Right forelimb (tissue), 1 donor: ENCODE measurements at regions not wholly inside any gene's neighbourhood (a gene's known extent, or its start where the extent isn't known, plus 50 kb on each side); places are given as distances from the start of the nearest gene placed in this dataset.

ENCODE experiments used
- DNase-seq: peaks from one replicate; pipeline ENCODE4 v3.0.0-alpha.2; 2018

DNA sequence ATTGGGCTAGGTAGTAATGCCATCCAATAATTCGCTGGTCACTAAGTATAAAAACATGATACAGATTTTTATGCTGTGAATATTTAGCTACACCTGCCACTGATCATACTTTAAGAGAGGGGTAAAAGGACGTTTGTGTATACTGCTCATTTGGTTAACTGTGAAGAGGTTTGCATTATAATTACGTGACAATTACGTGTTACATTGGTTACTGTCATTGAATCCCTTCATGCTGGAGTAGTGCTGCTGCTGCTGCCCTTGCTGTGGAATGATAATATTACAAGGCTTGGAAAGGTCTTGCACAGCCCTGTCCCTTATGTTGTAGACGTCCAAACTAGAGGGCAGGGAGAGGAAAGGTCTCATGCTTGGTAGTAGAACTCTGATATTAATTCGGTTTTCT is 312.2 kb upstream of the ATP2B1 start:
- no peak for DNase-seq

DNA sequence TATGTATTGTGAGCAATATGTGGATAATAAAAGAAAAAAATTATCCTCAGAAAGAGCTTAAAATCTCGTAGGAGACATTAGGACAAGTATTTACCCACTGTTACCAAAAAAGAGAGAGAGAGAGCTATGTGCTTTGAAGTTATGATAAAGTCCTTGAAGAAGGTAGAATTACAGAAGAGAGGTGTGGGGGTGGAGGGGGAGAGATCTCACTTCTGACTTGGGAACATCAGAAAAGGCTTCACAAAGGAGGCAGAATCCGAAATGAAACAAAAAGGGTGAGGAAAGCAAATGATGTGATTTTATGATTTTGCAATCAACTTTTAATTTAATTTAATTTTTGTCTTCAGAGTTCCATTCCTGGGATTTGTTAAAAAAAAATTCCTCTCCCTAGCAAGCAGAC is 311.8 kb upstream of the ATP2B1 start:
- DNase-seq = no peak

- no peak for DNase-seq
Observed at GRCh38 chr12:90020014-90020413, 311.4 kb upstream of the ATP2B1 start.

DNA sequence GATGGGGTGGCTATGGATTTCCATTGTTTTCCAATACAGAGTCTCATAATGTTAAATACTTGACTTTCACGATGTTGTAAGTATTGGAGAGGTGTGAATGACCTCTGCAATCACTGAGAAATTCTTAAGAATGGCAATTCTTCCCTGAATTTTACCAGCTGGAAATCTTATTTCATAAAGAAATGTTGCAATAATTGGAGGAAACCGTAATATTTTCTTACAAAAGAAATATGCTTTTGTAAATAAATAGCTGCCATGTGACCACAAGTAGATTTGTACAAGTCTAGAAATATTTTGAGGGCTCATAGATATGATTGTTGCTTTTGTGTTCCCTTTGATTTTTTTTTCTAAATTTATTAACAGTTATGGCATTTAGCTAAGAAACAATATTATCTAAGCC is 308.7 kb upstream of the ATP2B1 start:
- DNase-seq = no peak

- no peak for DNase-seq
Observed at GRCh38 chr12:90015228-90015627, 306.6 kb upstream of the ATP2B1 start.

DNA sequence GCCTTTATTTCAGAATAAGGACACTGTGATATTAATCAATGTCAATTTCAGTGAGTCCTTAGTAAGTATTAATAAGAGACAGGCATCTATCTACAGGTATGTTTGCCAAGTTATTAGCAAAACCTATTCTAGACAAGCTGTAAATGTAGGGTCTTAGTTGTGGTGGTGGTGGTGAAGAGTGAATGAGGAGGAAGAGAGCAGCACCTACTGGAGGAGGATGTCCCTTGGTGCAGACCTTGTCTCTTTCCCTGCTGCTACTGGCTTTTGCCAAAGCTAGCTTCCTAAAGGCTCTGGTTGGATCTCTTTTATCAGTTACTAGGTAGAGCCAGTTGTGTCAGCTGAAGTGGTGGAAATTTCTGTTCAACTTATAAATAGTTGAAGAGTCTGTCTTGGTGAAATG is 304.8 kb upstream of the ATP2B1 start:
- no peak for DNase-seq

- no peak for DNase-seq
Observed at GRCh38 chr12:90010089-90010488, 301.5 kb upstream of the ATP2B1 start.

DNA sequence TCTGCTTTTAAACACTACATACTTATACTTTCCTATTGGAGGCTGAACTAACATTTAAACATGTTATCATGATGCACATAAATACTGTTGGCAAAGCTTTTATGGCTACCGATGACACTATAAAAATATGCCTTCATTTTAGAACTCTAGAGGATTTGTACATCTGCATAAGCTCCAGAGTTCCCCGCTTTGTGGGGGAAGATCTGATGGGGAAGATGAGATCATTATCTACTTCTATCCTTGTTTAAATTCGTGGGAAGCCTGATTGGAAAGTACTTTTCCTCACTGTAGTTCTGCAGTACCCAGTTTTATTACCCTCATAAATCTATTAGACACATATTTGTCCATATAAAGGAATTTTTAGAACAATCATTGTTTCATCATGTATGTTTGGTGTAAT is 299.6 kb upstream of the ATP2B1 start:
- no peak for DNase-seq

GRCh38 chr12:90004319-90005074 is 295.9 kb upstream of the ATP2B1 start:
- no peak for DNase-seq

DNA sequence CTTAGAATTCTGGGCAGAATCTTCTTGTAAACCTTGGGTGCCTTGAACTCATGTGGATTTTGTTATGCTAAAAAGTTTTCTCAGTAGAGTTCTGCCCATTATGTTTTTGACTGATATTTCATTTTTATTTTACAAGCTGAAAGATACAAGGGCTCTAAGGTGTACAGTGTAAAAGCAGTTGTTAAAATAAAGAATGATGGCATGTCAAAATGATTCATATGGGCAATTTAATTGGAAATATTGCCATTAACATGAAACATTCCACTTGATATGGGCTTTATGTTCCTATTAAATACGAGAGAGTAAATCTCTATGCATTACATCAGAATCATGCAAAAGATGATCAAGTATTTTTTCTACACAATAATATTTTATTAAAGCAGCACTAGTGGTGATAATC is 295.1 kb upstream of the ATP2B1 start:
- DNase-seq = no peak

DNA sequence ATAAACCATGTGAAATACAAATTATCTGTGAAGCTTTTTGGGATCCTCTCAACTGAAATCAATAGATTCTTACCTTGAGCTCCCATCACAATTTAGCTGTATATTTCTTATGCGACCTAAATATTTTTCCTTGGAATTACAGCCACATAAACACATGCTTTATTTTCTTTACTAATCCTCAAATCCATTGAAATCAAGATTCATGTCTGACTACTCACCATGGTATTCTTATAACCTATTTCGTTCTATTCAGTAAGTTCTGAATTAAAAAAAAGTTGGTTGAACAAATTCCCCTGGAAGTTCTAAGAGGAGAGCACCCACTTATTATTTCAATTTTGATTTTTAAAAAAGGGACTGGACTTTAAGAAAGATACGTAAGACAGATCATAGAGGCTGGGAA is 292.1 kb upstream of the ATP2B1 start:
- DNase-seq = no peak

GRCh38 chr12:89999699-90000505 is 291.3 kb upstream of the ATP2B1 start:
- no peak for DNase-seq

DNA sequence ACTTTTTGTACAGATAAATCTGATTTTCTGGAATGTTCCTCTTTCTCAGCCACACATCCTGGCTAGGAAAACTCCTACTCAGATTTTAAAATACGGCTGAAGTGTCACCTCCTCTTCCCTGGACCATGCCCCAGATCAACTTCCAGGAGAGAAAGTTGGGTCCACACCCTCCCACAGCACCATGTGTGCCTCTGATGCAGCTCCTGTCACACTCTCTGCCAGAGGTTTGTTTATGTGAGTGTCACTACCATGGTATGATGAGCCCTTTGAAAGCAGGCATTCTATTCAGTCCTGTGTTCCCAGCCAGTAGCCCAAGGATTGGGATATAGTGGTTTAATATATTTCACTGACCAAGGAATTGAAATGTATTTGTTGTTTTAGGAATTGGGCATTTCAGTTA is 287.2 kb upstream of the ATP2B1 start:
- DNase-seq = no peak

GRCh38 chr12:89994911-89995310 is 286.3 kb upstream of the ATP2B1 start:
- no peak for DNase-seq

DNA sequence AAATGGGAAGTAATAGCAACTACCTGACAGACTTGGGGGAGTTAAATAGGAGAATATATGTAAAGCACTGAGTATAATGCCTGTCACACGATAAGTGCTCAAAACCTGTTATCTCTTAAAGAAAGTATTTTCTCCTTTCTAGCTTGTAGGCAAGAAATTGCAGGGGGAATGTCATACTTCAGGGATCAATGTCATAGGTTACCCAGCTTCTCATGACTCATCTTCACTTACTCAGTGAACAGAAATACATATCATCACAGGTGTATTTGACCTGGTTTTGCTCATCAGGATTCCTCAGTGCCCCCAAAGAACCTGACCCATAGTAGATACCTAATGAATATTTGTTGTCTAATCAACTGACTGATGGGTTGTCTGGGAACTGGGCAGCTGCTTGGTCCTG is 285.0 kb upstream of the ATP2B1 start:
- DNase-seq = no peak

DNA sequence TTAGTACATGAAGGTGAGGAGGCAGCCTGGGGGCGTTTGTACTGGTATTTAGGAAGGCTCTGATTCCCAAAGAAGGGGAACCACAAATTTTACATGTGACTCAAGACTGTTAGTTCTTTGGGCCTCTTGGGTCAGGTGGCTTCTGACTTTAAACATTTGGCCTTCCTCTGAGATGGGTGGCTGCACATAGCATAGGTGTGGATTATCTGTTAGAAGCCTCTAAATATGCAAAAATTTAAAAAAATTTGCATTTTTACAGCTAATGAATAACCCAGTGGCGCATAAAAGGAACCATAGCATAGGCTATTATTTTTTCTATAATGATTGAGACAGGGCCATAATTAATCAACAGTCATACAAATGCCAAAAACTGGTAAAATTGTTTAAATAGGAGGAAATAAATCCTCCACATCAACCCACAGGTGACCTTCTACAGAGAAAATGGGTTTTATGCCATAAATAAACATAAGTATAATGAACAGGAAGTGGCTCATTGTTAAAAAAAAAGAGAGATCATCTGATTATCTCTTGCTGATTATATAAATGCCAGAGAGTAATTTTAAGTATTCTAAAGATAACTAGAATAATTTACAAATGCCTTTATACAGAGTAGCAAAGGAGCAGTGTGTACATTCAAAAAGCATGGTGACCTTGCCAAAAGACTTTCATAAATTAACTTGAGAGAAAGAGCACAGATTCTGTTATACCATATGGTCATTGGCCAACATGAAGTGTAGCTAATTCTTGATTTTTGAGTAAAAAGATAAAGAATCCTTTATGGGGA is 284.2 kb upstream of the ATP2B1 start:
- no peak for DNase-seq

DNA sequence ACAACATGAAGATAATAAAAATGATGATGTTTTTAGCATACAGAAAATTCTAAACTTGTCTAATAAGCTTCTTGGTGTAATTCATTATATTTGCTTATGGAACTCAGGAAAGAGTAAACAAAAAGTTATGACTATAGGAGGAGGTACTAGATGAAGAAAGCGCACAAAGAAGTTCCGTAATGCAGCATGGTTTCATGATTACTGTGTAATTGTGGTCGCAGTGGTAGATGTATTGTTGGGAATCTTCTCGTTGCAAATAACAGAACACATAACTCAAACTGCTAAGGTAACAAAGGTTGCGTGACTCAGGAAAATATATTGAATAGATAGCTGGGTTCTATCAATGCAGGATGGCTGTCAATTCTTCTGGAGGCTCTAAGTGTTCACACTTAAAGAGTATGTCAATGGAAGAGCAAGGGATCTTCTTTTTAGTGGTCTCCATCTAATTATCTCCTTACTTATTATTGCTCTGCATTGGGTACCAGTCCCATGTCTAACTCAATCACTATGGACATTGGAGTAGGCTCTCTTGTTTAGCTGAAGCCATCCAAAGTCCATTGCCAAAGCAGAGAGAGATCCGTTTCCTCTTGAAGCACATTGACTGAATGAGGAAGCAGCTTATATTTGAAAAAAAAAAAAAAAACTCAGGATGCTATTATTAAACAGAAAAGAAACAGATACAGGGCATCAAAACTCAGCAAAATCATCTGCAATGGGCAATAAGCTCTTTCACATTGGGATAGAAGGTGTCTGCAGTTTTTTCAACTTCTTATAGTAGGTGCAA is 283.4 kb upstream of the ATP2B1 start:
- DNase-seq = no peak

DNA sequence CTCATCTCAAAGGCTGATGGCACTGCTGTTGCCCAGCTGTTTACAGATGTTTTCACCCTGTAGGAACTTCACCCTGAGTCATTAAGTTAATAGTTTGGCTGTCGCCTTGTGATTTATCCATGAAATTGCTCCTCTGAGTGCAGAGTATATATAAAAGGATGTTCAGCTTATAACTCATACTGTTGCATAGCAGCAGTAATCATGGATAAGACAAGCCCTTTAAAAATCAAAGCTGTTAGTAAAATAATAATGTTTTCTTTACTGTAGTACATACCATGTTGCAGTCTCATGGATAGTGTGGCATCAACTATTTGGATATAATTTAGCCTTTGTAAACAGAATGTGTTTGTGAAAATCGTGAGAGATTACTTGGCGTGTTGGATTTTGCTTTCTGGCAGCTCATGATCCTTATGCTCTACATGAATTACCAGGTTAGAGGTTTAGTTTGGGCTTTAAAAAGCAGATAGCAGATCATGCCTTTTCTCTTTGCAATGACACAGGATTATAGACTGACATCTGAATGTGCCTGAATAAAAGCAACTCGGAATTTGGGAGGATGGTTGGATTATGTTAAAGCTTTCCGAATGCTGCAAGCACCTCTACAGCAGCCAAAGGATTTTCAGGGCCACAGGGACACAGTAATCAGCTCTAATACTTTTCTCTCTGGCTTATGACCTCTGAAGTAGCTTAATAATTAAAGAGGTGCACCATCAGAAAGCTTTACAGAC is 279.7 kb upstream of the ATP2B1 start:
- no peak for DNase-seq

GRCh38 chr12:89985935-89986334 is 277.3 kb upstream of the ATP2B1 start:
- DNase-seq = no peak

DNA sequence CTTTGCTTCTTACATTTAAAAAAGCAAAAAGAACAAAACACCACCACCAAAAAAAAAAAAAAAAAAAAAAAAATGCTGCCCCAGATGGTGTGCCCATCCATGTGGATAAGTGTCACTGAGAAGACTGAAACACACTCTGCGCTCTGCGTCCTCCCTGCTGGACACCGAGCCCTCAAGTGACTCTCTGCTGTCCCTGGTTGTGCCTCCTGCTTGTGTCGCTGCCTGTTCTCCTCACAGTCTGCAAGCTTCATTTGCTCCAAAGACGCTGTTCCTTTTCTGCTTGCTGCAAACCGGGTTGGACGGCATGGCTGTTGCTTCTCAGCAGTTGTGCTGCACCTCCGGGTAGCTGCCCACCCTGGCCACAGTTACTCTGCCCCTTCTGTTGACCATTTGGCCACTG is 276.2 kb upstream of the ATP2B1 start:
- no peak for DNase-seq

- no peak for DNase-seq
Observed at GRCh38 chr12:89983622-89984021, 275.0 kb upstream of the ATP2B1 start.

DNA sequence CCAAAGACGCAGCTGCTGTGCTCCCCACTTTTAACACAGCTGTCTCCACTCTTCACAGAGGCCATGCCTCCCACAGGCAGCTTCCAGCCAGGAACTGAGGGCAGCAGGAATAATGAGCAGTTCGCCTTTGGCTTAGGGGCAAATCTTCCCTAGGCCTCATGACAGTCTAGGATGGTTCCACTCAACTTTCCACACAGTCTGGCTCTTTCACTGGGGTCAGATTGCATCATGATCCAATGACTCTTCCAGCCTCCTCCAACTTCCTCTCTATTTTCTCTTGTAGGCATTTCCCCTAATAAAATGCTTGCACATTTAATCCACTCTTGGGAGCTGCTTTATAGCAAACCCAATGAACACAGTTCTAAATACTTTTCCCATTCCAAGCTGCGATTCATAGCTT is 271.6 kb upstream of the ATP2B1 start:
- DNase-seq = no peak
